C1 segment of cervical spinal cord (tissue), 14 donors: ENCODE measurements at regions not wholly inside any gene's neighbourhood (a gene's known extent, or its start where the extent isn't known, plus 50 kb on each side); places are given as distances from the start of the nearest gene placed in this dataset.

Source experiments
- DNase-seq, 14 donors: peaks; one replicate each; lab custom pipeline; 2025; lab: John Stamatoyannopoulos, UW

- DNase-seq = no peak
Measured at GRCh38 chr9:107628444-107628843, 138.9 kb upstream of the KLF4 start.

DNA sequence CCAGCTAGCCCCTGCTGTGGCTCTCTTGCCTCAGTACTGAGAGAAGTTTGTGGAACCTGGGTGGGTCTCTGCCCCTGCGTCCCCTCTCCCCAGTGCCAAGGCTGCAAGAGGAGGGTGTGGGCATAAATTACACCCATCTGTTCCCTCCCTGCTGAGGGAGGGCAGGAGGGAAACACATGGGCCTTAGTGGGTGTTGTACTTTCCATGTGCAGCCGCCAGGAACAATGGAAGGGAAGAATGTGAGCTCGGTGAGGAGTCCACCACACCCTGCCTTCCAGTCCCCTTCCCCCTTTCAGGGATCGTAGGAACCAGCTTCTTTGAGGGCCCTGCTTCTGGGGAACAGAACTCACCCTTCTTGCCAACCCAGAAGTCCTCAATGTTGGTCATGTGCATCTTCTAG lies 138.2 kb upstream of the KLF4 start:
- no peak for DNase-seq

GRCh38 chr9:107626118-107626517 lies 136.5 kb upstream of the KLF4 start:
- no peak for DNase-seq

DNA sequence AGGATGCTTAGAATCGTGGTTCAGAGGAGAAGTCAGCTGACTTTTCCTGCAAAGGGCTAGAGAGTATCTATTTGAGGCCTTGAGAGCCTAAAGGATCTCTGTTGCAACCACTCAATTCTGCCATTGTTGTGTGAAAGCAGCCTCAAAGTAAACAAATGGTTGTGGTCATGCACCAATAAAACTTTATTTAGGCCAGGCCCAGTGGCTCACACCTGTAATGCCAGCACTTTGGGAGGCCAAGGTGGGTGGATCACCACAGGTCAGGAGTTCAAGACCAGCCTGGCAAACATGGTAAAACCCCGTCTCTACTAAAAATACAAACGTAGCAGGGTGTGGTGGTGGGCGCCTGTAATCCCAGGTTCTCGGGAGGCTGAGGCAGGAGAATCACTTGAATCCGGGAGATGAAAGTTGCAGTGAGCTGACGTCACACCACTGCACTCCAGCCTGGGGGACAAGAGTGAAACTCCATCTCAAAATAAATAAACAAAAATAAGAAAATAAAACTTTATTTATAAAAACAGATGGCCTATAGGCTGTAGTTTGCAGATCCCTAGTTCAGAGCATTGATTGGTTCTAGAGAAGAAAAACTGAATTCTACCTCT lies 135.9 kb upstream of the KLF4 start:
- no peak for DNase-seq

DNA sequence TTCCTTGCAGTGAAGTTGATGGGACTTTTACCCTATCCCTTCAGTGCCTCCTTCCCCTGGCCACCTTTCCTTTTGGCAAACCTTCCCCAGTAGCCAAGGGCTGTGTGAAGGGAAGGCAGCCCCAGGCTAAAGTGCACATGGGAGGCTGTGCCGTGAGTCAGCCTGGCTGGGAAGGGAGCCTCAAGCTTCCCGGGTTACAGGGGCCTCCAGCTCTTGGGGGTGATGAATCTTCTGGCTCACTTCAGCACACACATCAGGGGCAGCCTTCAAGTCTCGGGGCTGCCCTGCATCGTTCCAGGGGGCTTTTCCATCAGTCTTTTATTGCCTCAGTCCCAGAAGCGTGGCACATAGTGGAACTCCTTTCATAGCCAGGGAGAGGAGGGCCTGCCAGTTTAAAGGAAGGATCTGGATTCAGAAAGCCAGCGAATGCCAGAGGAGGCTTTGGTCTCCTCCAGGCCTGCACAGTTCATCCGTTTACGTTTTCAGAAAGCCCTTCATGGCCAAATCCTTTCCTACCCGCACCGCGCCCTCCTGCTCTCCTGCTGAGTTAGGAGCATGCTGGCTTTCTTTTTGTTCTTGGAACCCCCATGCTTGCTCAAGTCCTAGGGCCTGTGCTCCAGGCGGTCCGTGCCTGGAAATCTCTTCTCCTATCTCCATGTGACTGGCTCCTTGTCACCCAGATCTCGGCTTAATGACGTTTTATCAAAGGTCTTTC lies 134.8 kb upstream of the KLF4 start:
- peak in 1 of 14 donors; percentile 72 for DNase-seq

DNA sequence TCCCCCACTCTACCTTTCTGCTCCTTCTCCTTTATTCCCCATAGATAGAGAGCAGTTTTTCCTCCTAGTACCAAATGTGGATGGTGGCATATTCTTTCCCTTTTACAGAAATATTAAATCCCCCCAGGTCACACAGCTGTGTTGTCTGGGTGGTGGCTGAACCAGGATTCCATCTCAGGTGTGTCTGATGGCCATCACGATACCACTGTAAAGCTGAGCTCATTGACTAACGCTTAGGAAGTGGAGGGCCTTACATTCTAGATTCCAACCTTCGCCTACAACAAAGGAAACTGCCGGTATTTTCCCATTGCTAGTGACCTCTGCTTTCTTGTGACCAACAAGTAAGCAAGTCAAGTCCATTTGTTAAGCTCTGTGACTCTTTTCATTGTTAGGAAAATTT lies 131.9 kb upstream of the KLF4 start:
- DNase-seq = no peak

GRCh38 chr9:107620801-107621200 lies 131.2 kb upstream of the KLF4 start:
- peak in 1 of 14 donors; percentile 10 for DNase-seq

DNA sequence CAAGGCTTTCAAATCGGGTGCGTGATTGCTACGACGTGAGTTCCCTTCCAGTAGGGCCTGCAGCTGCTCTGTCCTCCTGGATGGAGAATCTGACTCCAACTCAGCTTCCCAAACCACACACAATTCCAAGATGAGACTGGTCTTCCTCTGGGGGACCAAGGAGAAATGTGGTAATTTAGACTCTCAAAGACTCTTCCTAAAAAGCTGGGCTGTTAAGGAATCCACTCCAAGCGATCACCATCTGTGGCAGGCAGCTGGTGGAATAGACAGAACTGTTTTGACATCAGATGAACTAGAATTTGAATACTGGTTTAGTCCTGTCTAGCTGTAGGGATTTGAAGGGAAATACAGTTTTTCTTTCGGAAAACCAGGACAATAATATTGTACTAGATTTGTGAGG lies 130.7 kb upstream of the KLF4 start:
- no peak for DNase-seq

- no peak for DNase-seq
Measured at GRCh38 chr9:107615321-107615720, 125.8 kb upstream of the KLF4 start.

DNA sequence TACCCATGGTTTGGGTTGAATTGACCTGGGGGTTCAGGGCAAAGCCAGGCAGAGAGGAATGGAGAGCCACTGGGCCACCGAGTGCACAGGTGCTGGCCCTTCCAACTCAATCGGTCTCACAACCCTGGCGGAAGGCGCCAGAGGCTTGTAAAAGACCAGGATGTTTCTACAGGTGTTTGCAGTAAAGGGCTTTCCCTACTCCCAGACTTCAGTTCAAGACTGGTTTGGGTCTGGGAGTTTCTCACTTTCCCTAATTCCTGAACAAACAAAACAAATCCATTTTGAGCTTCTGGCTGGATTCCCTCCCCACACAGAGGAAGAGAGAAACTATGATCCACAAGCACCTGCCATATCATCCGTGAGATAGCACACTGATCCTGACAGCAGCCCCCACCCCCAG lies 125.2 kb upstream of the KLF4 start:
- no peak for DNase-seq

DNA sequence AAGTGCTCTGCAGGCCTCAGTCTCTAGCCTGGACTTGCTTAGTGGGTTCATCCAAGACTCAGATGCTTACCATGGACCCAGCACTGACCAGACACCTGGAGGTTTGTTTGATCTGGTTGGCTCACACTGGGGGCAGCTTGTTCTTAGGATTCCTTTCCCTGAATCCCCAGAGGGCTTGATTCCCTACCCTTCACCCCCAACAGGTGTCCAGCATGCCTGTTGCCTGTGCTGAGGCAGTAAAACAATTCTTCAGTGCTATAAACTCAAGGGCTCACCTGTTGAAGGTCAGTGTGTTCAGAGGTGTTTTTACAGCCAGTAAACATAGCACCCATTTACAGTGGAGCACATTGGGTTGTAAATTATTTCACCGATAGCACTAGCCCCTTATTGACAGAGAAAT lies 123.8 kb upstream of the KLF4 start:
- DNase-seq = no peak

DNA sequence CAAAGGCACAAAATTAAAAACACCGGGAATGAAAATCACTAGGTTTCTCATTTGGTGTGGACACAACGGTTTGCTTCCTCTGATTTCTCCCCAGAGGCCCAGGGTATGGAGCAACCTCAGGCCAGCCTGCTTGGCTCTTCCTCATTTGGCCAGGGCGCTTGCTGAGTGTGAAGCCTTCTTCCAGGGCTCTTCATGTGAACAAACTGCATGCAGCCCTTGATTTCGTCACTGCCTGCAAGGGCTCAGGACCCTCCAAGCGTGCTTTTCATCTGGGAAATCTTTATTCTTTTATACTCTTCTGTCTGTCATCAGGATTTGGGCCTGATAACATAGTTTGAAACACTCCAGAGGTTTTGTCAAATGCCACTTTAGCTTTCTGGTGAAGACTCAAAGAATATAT lies 122.6 kb upstream of the KLF4 start:
- DNase-seq = peak in 4 of 14 donors; percentile 5 to 36 (median 28)

DNA sequence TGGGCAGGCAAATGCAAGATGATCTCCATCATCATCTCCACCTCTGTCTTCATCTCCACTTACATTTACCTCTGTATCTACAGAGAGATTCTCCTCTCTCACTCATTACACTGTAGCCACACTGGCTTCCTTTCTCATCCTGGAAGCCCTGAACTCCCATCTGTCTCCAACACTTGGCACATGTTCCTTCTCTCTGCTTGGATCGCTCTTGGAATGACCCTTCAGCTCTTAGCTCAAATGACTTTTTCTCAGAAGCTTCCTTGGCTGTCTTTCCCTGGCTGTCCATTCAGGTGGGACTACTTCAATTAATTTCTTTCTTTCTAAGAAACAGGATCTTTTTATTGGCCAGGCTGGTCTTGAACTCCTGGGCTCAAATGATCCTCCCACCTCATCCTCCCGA lies 120.0 kb upstream of the KLF4 start:
- no peak for DNase-seq

DNA sequence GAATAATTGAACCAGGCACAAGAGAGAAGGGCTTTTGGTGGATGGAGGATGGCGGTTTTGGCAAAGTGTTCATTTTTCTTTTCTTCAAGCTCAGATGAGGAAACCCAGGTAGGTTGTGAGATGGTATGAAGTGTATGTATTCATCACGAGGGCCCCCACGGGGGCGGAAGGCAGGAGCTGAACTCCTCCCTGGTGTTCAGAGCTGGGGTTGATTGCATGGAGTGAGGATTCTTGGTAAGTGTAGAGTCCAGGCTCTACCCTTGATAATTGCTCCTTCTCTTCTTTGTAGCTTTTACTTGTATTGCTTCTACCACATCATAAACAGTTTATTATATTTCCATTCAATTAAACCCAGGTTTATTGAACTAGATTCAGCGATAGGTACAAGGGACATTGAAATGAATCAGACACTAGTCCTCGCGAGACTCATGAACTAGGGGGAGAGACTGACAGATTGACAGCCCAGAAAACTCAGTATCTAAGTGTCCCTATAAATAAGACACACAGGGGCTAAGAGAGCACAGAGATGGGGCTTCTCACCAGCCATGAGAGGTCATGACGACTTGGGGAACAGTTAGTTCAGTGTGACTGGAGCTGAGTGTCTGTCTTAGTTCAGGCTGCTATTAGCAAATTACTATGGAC lies 116.7 kb upstream of the KLF4 start:
- DNase-seq = no peak

GRCh38 chr9:107605041-107605440 lies 115.5 kb upstream of the KLF4 start:
- DNase-seq = no peak

GRCh38 chr9:107603281-107603680 lies 113.7 kb upstream of the KLF4 start:
- DNase-seq = no peak

GRCh38 chr9:107600060-107600573 lies 110.5 kb upstream of the KLF4 start:
- no peak for DNase-seq

- DNase-seq = no peak
Measured at GRCh38 chr9:107597743-107598217, 108.2 kb upstream of the KLF4 start.

GRCh38 chr9:107594908-107595530 lies 105.5 kb upstream of the KLF4 start:
- no peak for DNase-seq

GRCh38 chr9:107593224-107593870 lies 103.8 kb upstream of the KLF4 start:
- DNase-seq = no peak

GRCh38 chr9:107592424-107592823 lies 102.9 kb upstream of the KLF4 start:
- no peak for DNase-seq

GRCh38 chr9:107591781-107592180 lies 102.2 kb upstream of the KLF4 start:
- DNase-seq = no peak
